Spleen (tissue), 11 donors: ENCODE measurements at regions not wholly inside any gene's neighbourhood (a gene's known extent, or its start where the extent isn't known, plus 50 kb on each side); places are given as distances from the start of the nearest gene placed in this dataset.

ENCODE experiments used
- DNase-seq: peaks from one replicate; pipeline ENCODE4 v3.0.0-alpha.2; 2020
- H3K27ac ChIP-seq, 8 donors: fragments of 200-600 bp; sonication (generic) in 7 of 8; 1 replicate in 4 of 8; 2 replicates in 4 of 8; pipeline versions ENCODE4 v1.5.0 to v1.8.0; 2016 to 2021; ENCODE audit warnings: inconsistent platforms in 4 of 8, mild to moderate bottlenecking in 4 of 8, moderate library complexity in 1 of 8
- H3K27me3 ChIP-seq, 7 donors: fragments of 200-600 bp; sonication (generic) in 6 of 7; replicated peaks in 1 of 7; 1 replicate in 4 of 7; 2 replicates in 3 of 7; pipeline versions ENCODE4 v1.5.0 to v1.8.0; 2016 to 2021; ENCODE audit warnings: inconsistent platforms in 3 of 7, mild to moderate bottlenecking in 1 of 7
- H3K36me3 ChIP-seq, 6 donors: fragments of 200-600 bp; sonication (generic) in 5 of 6; 1 replicate in 4 of 6; 2 replicates in 2 of 6; pipeline versions ENCODE4 v1.5.0 to v1.8.0; 2016 to 2021; ENCODE audit warnings: inconsistent platforms in 2 of 6
- H3K4me1 ChIP-seq, 6 donors: fragments of 200-600 bp; sonication (generic) in 5 of 6; 1 replicate in 3 of 6; 2 replicates in 3 of 6; pipeline versions ENCODE4 v1.5.0 to v1.8.0; 2016 to 2021; ENCODE audit warnings: inconsistent platforms in 3 of 6
- H3K4me3 ChIP-seq, 8 donors: fragments of 200-600 bp; sonication (generic) in 7 of 8; 1 replicate in 4 of 8; 2 replicates in 4 of 8; pipeline versions ENCODE4 v1.5.0 to v1.8.0; 2016 to 2021; ENCODE audit warnings: inconsistent platforms in 4 of 8, mild to moderate bottlenecking in 4 of 8, moderate library complexity in 2 of 8
- H3K9me3 ChIP-seq, 8 donors: fragments of 200-600 bp; sonication (generic) in 7 of 8; 1 replicate in 4 of 8; 2 replicates in 4 of 8; pipeline versions ENCODE4 v1.5.0 to v1.8.0; 2016 to 2021; ENCODE audit warnings: inconsistent platforms in 4 of 8
- CTCF ChIP-seq, 11 experiments: fragments of 200-600 bp in 7 of 11; fragments of 450-650 bp in 4 of 11; sonication (generic) in 4 of 11; IDR thresholded peaks in 8 of 11; conservative IDR thresholded peaks in 3 of 11; 1 replicate in 7 of 11; 2 replicates in 4 of 11; pipeline versions ENCODE4 v1.4.0 to v1.8.0; 2016 to 2021; ENCODE audit warnings: antibody characterized with exemption in 11 of 11, inconsistent platforms in 4 of 11, mild to moderate bottlenecking in 1 of 11
- POLR2A ChIP-seq, 3 donors: fragments of 450-650 bp; IDR thresholded peaks; one replicate each; pipeline ENCODE4 v1.5.1; 2017; ENCODE audit warnings: antibody characterized with exemption in 3 of 3, mild to moderate bottlenecking in 1 of 3
- POLR2AphosphoS5 ChIP-seq, 3 donors: sonication (generic); formaldehyde crosslinking; IDR thresholded peaks; one replicate each; pipeline ENCODE4 v1.5.1; 2017; ENCODE audit warnings: antibody characterized with exemption in 3 of 3
- WGBS, 5 donors: extraction: QIAGEN DNeasy Blood & Tissue Kit in 3 of 5; methylation state at CpG; one replicate each; pipeline versions ENCODE4 v1.1.5 to v1.1.7; 2013 to 2018; 5-methylcytosine and 5-hydroxymethylcytosine counted together
- intact Hi-C: fragments of 100-400 bp; cut with DNase I; formaldehyde crosslinking; loops from one replicate; pipeline ENCODE4 v1.15.0; 2023; ENCODE audit warnings: low total_unique reads
- donor health status: healthy with polysubstance abuse.
- donor health status: DM: no; HTN: no; CAD: no; lungs with moderate emphysema.
- donor health status: DM: no; HTN: no; CAD: no.
- donor health status: Bipolar disorder and iron deficiency.
- donor health status: healthy.
- donor health status: DM: no; HTN: no; CAD: no.
- donor health status: DM: yes; HTN: yes; CAD: no.

- no peak overlapping the region for H3K4me3 ChIP-seq
- no peaks in the 10 kb centered on the region for H3K27me3 ChIP-seq
- TF ChIP-seq CTCF (IDR thresholded peaks at IDR 0.05 in 8 of 11, conservative IDR thresholded peaks at IDR 0.05 in 3 of 11) (no peak), POLR2A (IDR thresholded peaks at IDR 0.05) (no peak), POLR2AphosphoS5 (IDR thresholded peaks at IDR 0.05) (no peak)
- H3K36me3 ChIP-seq, result peaks cover 0 to 25% (median 0%) of the 10 kb centered on the region in 6 donors
- DNase-seq, result peak; percentile 48
- H3K9me3 ChIP-seq, result no peaks in the 10 kb centered on the region
- intact Hi-C loops, result no loop called here
- H3K4me1 ChIP-seq, result no peaks in the 10 kb centered on the region
- WGBS, 5 donors, result 82 to 89% (median 86%) methylated on average over 7 of the region's 7 CpGs
- H3K27ac ChIP-seq, result no peak overlapping the region
These were observed 131.5 kb upstream of the RTL1 start for GRCh38 chr14:101034986-101035385.

GRCh38 chr14:101035466-101036225 lies 132.1 kb upstream of the RTL1 start:
- no peak for TF ChIP-seq POLR2A (IDR thresholded peaks at IDR 0.05)
- no peak for TF ChIP-seq POLR2AphosphoS5 (IDR thresholded peaks at IDR 0.05)
- no peak for TF ChIP-seq CTCF (IDR thresholded peaks at IDR 0.05 in 8 of 11, conservative IDR thresholded peaks at IDR 0.05 in 3 of 11)
- H3K27ac ChIP-seq, result no peak overlapping the region
- no peak overlapping the region for H3K4me3 ChIP-seq
- intact Hi-C loops, result no loop called here
- no peaks in the 10 kb centered on the region for H3K4me1 ChIP-seq
- 78 to 88% (median 85%) methylated on average over 14 to 15 of the region's 15 CpGs for WGBS, 5 donors
- H3K36me3 ChIP-seq, result peaks cover 0 to 24% (median 0%) of the 10 kb centered on the region in 6 donors
- H3K27me3 ChIP-seq, result no peaks in the 10 kb centered on the region
- DNase-seq, result peak; percentile 47
- H3K9me3 ChIP-seq, result no peaks in the 10 kb centered on the region

- Histone ChIP-seq H3K4me3 (no peak overlapping the region), H3K27ac (no peak overlapping the region), H3K4me1 (no peaks in the 10 kb centered on the region), H3K27me3 (no peaks in the 10 kb centered on the region), H3K9me3 (no peaks in the 10 kb centered on the region), H3K36me3 (peaks cover 0 to 18% (median 0%) of the 10 kb centered on the region in 6 donors)
- DNase-seq, result peak; percentile 62
- intact Hi-C loops, result no loop called here
- whole genome bisulfite sequencing, 5 donors, result 80 to 84% (median 81%) methylated on average over 12 of the region's 12 CpGs
- no peak for TF ChIP-seq CTCF (IDR thresholded peaks at IDR 0.05 in 8 of 11, conservative IDR thresholded peaks at IDR 0.05 in 3 of 11)
- no peak for TF ChIP-seq POLR2AphosphoS5 (IDR thresholded peaks at IDR 0.05)
- TF ChIP-seq POLR2A (IDR thresholded peaks at IDR 0.05), result no peak
These were observed 133.7 kb upstream of the RTL1 start for GRCh38 chr14:101037021-101037817.
